ENCODE measurements at regions not wholly inside any gene's neighbourhood (a gene's known extent, or its start where the extent isn't known, plus 50 kb on each side); places are given as distances from the start of the nearest gene placed in this dataset.

GRCh38 chr11:100543386-100543785 is 143.7 kb upstream of the ARHGAP42 start:
- Histone ChIP-seq H3K4me3 (ENCODE audit: low read depth, low read length) (no peak overlapping the region), H3K36me3 (ENCODE audit: control insufficient read depth, insufficient read depth, low read length) (no peaks in the 10 kb centered on the region), H3K27me3 (ENCODE audit: control insufficient read depth, insufficient read depth, low read length) (no peaks in the 10 kb centered on the region)
- DNase-seq (ENCODE audit: low read depth): no peak
- TF ChIP-seq CTCF (IDR thresholded peaks at IDR 0.05; ENCODE audit: insufficient read depth, low read length, poor library complexity, severe bottlenecking): no peak

GRCh38 chr11:100545556-100545955 is 141.5 kb upstream of the ARHGAP42 start:
- Histone ChIP-seq H3K27me3 (ENCODE audit: control insufficient read depth, insufficient read depth, low read length) (no peaks in the 10 kb centered on the region), H3K4me3 (ENCODE audit: low read depth, low read length) (no peak overlapping the region), H3K36me3 (ENCODE audit: control insufficient read depth, insufficient read depth, low read length) (no peaks in the 10 kb centered on the region)
- DNase-seq (ENCODE audit: low read depth): no peak
- no peak for TF ChIP-seq CTCF (IDR thresholded peaks at IDR 0.05; ENCODE audit: insufficient read depth, low read length, poor library complexity, severe bottlenecking)

GRCh38 chr11:100545970-100546369 is 141.1 kb upstream of the ARHGAP42 start:
- H3K36me3 ChIP-seq (ENCODE audit: control insufficient read depth, insufficient read depth, low read length): no peaks in the 10 kb centered on the region
- TF ChIP-seq CTCF (IDR thresholded peaks at IDR 0.05; ENCODE audit: insufficient read depth, low read length, poor library complexity, severe bottlenecking): no peak
- H3K27me3 ChIP-seq (ENCODE audit: control insufficient read depth, insufficient read depth, low read length): no peaks in the 10 kb centered on the region
- DNase-seq (ENCODE audit: low read depth): no peak
- H3K4me3 ChIP-seq (ENCODE audit: low read depth, low read length): no peak overlapping the region

GRCh38 chr11:100546714-100547113 is 140.4 kb upstream of the ARHGAP42 start:
- Histone ChIP-seq H3K4me3 (ENCODE audit: low read depth, low read length) (no peak overlapping the region), H3K27me3 (ENCODE audit: control insufficient read depth, insufficient read depth, low read length) (no peaks in the 10 kb centered on the region), H3K36me3 (ENCODE audit: control insufficient read depth, insufficient read depth, low read length) (no peaks in the 10 kb centered on the region)
- peak; percentile 49 for DNase-seq (ENCODE audit: low read depth)
- TF ChIP-seq CTCF (IDR thresholded peaks at IDR 0.05; ENCODE audit: insufficient read depth, low read length, poor library complexity, severe bottlenecking): no peak

- H3K27me3 ChIP-seq (ENCODE audit: control insufficient read depth, insufficient read depth, low read length): no peaks in the 10 kb centered on the region
- no peak overlapping the region for H3K4me3 ChIP-seq (ENCODE audit: low read depth, low read length)
- no peak for DNase-seq (ENCODE audit: low read depth)
- TF ChIP-seq CTCF (IDR thresholded peaks at IDR 0.05; ENCODE audit: insufficient read depth, low read length, poor library complexity, severe bottlenecking): no peak
- H3K36me3 ChIP-seq (ENCODE audit: control insufficient read depth, insufficient read depth, low read length): no peaks in the 10 kb centered on the region
These were observed 136.8 kb upstream of the ARHGAP42 start for GRCh38 chr11:100550298-100550697.

GRCh38 chr11:100550912-100551632 is 136.0 kb upstream of the ARHGAP42 start:
- no peaks in the 10 kb centered on the region for H3K36me3 ChIP-seq (ENCODE audit: control insufficient read depth, insufficient read depth, low read length)
- TF ChIP-seq CTCF (IDR thresholded peaks at IDR 0.05; ENCODE audit: insufficient read depth, low read length, poor library complexity, severe bottlenecking): no peak
- no peaks in the 10 kb centered on the region for H3K27me3 ChIP-seq (ENCODE audit: control insufficient read depth, insufficient read depth, low read length)
- no peak for DNase-seq (ENCODE audit: low read depth)
- no peak overlapping the region for H3K4me3 ChIP-seq (ENCODE audit: low read depth, low read length)

All from kidney epithelial cell (primary cell).